DMS 273 (cell line): ENCODE measurements at regions not wholly inside any gene's neighbourhood (a gene's known extent, or its start where the extent isn't known, plus 50 kb on each side); places are given as distances from the start of the nearest gene placed in this dataset.
A peak's percentile ranks its signal among the peaks of the same experiment; 100 is the strongest.
"Not testable (repeated sequence)": the region's sequence is repeated elsewhere in the genome, so short reads cannot be mapped to it uniquely, and the experiment has no call there.

Experiments
- DNase-seq: peaks from one replicate; lab custom pipeline; 2025; ENCODE audit not compliant: unreplicated experiment; lab: John Stamatoyannopoulos, UW

DNA sequence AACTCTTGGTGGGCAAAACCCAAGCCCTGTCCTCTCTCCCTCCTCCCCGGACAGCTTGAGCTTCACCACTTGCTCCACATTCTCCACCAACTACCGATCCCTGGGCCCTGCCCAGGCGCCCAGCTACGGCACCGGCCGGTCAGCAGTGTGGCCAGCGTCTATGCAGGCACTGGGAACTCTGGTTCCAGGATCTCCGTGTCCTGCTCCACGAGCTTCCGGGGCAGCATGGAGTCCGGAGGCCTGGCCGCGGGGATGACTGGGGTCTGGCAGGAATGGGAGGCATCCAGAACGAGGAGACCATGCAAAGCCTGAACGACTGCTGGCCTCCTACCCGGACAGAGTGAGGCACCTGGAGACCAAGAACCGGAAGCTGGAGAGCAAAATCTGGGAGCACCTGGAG lies 68.9 kb upstream of the RTL6 start:
- no peak for DNase-seq

DNA sequence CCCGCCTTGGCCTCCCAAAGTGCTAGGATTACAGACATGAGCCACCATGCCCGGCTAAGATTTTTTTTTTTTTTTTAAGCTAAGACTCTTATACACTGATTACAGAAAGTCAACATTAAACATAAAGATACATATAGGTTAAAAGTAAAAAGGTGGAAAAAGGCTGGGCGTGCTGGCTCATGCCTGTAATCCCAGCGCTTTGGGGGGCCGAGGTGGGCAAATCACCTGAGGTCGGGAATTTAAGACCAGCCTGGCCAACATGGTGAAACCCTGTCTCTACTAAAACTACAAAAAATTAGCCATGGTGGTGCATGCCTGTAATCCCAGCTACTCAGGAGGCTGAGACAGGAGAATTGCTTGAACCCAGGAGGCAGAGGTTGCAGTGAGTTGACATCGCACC lies 64.6 kb upstream of the RTL6 start:
- DNase-seq = not testable (repeated sequence)

DNA sequence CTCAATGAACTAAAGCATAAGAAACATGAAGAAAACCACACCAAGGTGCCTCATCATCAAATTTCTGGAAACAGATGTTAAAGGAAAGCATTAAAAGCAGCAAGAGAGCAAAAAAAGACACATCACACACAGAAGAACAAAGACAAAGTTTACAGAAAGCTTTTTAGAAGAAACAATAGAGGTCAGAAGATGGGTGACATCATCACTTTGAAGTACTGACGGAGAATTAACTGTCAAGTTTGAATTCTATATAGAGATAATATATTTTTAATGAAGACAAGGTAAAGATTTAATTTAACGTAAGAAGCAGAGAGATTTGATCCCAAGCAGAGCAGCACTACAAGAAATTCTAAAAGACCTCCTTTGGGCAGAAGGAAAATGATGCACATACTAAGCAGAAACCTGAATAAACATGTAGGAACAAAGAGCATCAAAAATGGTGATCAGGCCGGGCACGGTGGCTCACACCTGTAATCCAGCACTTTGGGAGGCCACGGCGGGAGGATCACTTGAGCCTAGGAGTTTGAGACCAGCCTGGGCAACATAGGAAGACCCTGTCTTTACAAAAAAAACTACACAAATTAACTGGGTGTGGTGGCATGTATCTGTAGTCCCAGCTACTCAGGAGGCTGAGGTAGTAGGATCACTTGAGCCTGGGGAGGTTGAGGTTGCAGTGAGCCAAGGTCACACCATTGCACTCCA lies 63.3 kb upstream of the RTL6 start:
- no peak for DNase-seq

DNA sequence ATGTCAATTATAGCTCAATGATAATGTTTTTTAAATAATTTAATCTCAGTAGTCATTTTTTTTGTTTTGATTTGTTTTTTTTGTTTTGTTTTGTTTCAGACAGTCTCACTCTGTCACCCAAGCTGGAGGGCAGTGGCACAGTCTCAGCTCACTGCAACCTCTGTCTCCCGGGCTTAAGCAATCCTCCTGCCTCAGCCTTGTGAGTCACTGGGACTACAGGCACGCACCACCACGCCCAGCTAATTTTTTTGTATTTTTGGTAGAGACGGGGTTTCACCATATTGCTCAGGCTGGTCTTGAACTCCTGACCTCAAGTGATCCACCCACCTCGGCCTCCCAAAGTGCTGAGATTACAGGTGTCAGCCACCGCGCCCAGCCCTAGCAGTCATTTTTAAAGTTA lies 60.6 kb upstream of the RTL6 start:
- DNase-seq = not testable (repeated sequence)

DNA sequence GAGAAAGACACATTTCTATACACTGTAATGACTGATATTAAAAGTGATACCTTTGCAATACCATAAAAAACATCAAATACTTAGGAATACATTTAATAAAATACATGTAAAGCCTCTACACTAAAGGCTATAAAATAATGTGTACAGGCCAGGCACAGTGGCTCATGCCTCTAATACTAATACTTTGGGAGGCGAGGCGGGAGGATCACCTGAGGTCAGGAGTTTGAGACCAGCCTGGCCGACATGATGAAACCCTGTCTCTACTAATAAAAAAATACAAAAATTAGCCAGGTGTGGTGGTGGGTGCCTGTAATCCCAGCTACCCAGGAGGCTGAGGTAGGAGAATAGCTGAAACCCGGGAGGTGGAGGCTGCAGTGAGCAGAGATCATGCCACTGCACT lies 59.8 kb upstream of the RTL6 start:
- not testable (repeated sequence) for DNase-seq

DNA sequence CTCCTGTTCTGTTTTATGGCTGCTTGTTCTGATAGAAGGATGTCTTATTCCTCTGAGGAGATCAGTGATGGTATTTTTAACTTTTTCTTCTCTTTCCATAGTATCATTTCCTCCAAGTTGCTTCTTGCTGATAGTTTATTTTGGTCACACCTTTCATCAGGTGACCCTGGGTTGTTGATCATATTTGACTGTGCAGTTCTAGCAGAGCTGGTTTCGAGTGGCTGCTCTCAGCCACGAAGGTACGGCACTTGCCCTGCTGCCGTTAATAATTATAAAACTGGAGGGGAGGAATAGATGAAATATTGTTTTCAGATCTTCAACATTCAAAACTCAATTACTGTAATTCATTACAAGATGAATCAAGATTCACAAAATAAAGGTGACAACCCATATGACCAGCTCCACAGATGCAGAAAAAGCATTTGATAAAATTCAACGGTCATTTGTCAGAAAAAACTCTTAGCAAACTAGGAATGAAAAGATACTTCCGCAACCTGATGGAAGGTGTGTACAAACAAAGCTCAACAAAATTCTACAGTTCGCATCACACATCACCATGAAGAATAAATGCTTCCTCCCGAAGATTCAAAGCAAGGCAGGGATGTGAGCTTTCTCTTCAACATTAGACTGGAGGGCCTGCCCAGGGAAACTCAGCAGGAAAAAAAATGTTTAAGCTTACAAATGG lies 59.2 kb upstream of the RTL6 start:
- no peak for DNase-seq

DNA sequence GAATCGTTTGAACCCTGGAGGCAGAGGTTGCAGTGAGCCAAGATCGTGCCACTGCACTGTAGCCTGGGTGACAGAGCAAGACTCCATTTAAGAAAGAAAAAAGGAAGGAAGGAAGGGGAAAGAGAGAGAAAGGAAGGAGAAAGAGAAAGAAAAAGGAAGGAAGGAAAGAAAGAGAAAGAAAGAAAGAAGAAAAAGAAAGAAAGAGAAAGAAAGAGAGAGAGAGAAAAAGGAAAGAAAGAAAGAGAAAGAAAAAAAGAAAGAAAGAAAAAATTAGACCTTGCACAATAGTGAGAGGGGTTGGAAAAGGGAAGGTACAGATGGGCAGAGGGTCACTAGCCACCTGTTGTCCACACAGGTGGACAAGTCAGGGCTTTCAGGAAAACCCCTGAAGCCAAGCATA lies 57.6 kb upstream of the RTL6 start:
- no peak for DNase-seq

DNA sequence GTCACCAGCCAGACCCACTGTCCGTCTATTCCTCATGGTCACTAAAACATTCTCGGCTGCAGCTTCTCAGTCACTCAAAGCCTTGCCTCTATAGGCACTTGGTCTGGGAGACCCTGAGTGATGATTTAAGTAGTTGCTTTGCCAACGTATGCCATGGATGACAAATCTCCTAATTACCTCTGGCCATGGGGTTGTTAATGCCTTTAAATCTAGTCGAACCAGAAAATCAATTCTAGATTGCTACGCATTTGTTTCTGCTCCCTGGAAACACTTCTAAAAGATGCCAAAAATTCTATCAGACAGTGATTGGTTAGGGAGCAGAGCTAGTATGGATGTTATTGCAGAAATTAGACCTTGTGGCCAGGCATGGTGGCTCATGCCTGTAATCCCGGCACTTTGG lies 57.0 kb upstream of the RTL6 start:
- no peak for DNase-seq

DNA sequence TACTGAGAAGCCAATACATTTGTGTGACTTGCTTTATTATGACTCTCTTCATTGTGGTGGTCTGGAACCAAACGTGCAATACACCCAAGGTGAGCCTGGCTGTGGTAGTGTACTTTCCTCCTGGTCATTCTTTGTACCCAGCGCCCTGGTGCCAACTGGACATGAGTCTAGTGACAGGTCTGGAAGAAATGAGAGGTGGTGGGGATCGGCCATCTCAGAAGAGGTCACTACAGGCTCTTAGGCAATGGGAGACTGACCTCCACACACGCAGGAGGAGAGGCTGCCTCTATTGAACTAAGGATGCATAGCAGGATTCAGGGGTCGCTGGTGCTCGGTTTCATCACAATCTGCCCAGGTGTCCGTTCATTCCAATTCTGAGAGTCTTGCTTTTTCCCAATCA lies 56.4 kb upstream of the RTL6 start:
- DNase-seq = no peak

DNA sequence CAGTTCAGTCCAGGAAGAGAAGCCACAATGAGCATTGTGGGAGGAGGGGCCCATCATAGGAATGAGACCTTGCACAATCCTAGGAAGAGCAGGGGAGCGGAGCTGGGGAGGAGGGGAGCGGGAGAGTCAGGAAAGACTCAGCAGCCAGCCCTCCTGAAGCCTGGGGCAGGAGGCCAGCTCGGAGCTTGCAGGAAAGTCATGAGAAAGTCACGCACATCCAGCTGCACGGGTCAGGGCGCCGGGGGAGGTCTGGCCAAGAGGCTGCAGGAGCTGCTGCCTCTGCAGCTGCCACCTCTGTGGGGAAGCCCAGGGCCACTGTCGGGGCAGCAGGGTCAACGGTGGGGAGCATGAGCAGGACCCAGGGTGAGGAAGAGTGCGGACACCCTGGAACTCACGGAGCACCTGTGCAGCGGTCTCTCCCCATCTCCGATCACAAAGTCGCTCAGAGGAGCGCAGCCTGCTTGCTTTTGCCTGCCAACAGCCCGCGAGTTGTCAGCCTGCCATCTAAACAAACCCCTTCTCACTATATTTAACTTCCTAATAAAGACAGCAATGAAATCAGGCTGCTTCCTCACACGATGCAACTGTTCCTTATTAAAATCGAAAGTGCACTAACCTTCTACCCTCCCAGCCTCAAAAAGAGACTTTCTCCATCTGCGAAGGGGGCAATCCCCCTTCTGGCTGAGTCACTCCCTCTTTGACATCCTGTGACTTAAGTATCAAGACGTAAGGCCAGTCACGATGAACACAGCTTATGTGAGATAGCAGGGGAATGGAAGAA lies 52.9 kb upstream of the RTL6 start:
- DNase-seq = peak; percentile 25

DNA sequence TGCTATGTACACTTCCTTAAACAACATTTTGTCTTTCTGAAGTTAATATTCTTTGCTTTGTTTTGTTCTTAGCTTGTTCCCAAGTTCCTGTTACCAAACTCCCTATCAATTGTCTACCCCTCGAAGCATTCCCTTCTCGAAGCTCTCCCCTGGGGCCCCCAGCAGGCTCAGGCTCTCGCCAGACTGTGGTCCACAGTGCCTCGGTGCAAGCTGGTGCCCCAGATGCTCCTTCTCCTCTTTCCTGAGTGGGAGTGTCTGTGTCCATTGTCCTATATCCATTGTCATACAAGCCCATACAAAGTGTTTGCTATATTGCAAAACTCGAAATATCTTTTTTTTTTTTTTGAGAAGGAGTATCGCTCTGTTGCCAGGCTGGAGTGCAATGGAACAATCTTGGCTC lies 51.7 kb upstream of the RTL6 start:
- DNase-seq = no peak

DNA sequence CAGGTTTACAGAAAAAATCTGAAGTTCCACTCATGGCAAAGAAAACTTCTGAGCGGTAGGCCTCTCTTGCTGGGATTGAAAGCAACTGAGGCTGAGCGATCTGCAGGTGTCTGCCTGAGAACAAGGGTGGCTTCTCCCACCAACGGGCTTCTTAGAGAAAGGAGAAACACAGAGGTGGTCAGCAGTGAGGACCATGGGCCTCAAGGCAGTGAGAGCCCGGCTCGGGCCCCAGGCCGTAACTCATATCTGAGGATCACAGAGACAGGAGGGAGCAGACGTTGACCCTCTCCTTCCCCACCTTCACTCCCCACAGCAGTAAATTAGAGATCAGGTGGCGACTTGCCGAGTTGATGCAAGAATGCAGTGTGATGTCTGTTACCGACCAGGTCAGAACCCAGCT lies 50.9 kb upstream of the RTL6 start:
- no peak for DNase-seq
